Liver (tissue), 8 donors: ENCODE measurements at regions not wholly inside any gene's neighbourhood (a gene's known extent, or its start where the extent isn't known, plus 50 kb on each side); places are given as distances from the start of the nearest gene placed in this dataset.

ENCODE experiments used
- DNase-seq: peaks from one replicate; pipeline ENCODE4 v3.0.0-alpha.2; 2017; ENCODE audit warnings: low spot score
- H3K27ac ChIP-seq, 2 donors: one replicate each; pipeline ENCODE4 v1.7.0; 2013; ENCODE audit warnings: inconsistent platforms in 2 of 2, low read length in 2 of 2, control low read depth in 1 of 2, low read depth in 1 of 2, mild to moderate bottlenecking in 1 of 2
- H3K27me3 ChIP-seq, 4 donors: one replicate each; pipeline versions ENCODE4 v1.6.1 to v1.7.0; 2013; ENCODE audit warnings: low read length in 3 of 4, inconsistent platforms in 1 of 4, mild to moderate bottlenecking in 1 of 4, moderate library complexity in 1 of 4; ENCODE audit not compliant: control insufficient read depth in 4 of 4, insufficient read depth in 4 of 4
- H3K36me3 ChIP-seq, 4 donors: one replicate each; pipeline versions ENCODE4 v1.6.1 to v1.7.0; 2013; ENCODE audit warnings: low read length in 3 of 4, mild to moderate bottlenecking in 3 of 4, low read depth in 1 of 4, moderate library complexity in 1 of 4; ENCODE audit not compliant: control insufficient read depth in 4 of 4, insufficient read depth in 3 of 4
- H3K4me1 ChIP-seq, 4 donors: one replicate each; pipeline versions ENCODE4 v1.6.1 to v1.7.0; 2013; ENCODE audit warnings: low read length in 3 of 4, mild to moderate bottlenecking in 3 of 4, moderate library complexity in 1 of 4; ENCODE audit not compliant: control insufficient read depth in 4 of 4, insufficient read depth in 4 of 4
- H3K4me3 ChIP-seq, 3 donors: one replicate each; pipeline versions ENCODE4 v1.6.1 to v1.7.0; 2013; ENCODE audit warnings: low read length in 3 of 3, control low read depth in 1 of 3, low read depth in 1 of 3, mild to moderate bottlenecking in 1 of 3
- H3K9ac ChIP-seq, 2 donors: one replicate each; pipeline ENCODE4 v1.7.0; 2013; ENCODE audit warnings: low read length in 2 of 2, mild to moderate bottlenecking in 2 of 2, moderate library complexity in 2 of 2, control low read depth in 1 of 2, low read depth in 1 of 2
- H3K9me3 ChIP-seq, 4 donors: one replicate each; pipeline versions ENCODE4 v1.6.1 to v1.7.0; 2013; ENCODE audit warnings: low read length in 3 of 4; ENCODE audit not compliant: control insufficient read depth in 4 of 4
- CTCF ChIP-seq: fragments of 150-350 bp; IDR thresholded peaks from 2 replicates; pipeline ENCODE4 v1.5.1; 2017; ENCODE audit warnings: improper control_type of control experiment, low read depth, low read length; ENCODE audit not compliant: missing input control
- EGR1 ChIP-seq, 2 donors: IDR thresholded peaks; 2 replicates each; pipeline ENCODE4 v1.6.1; 2016 to 2018; ENCODE audit warnings: antibody characterized with exemption in 2 of 2, low read depth in 2 of 2
- FOXA2 ChIP-seq: IDR thresholded peaks from 2 replicates; pipeline ENCODE4 v1.6.1; 2016; ENCODE audit warnings: antibody characterized with exemption
- GABPA ChIP-seq, 2 donors: IDR thresholded peaks in 1 of 2; conservative IDR thresholded peaks in 1 of 2; 2 replicates each; pipeline ENCODE4 v1.6.1; 2016; ENCODE audit warnings: antibody characterized with exemption in 2 of 2, mild to moderate bottlenecking in 1 of 2, moderate library complexity in 1 of 2
- HNF4G ChIP-seq: IDR thresholded peaks from 2 replicates; pipeline ENCODE4 v1.6.1; 2016; ENCODE audit warnings: antibody characterized with exemption
- NR2F2 ChIP-seq: IDR thresholded peaks from 2 replicates; pipeline ENCODE4 v1.6.1; 2016; ENCODE audit warnings: antibody characterized with exemption
- REST ChIP-seq: IDR thresholded peaks from 2 replicates; pipeline ENCODE4 v1.6.1; 2016; ENCODE audit warnings: antibody characterized with exemption, mild to moderate bottlenecking
- RXRA ChIP-seq, 2 donors: IDR thresholded peaks; 2 replicates each; pipeline ENCODE4 v1.6.1; 2017 to 2018; ENCODE audit warnings: antibody characterized with exemption in 2 of 2, mild to moderate bottlenecking in 1 of 2
- SP1 ChIP-seq: IDR thresholded peaks from 2 replicates; pipeline ENCODE4 v1.6.1; 2018; ENCODE audit warnings: antibody characterized with exemption, mild to moderate bottlenecking
- YY1 ChIP-seq: IDR thresholded peaks from 2 replicates; pipeline ENCODE4 v1.6.1; 2016; ENCODE audit warnings: antibody characterized with exemption, mild to moderate bottlenecking
- ZBTB33 ChIP-seq: IDR thresholded peaks from 2 replicates; pipeline ENCODE4 v1.6.1; 2016; ENCODE audit warnings: antibody characterized with exemption
- WGBS: extraction: QIAGEN DNeasy Blood & Tissue Kit; methylation state at CpG from one replicate; pipeline ENCODE4 v1.1.7; 2013; 5-methylcytosine and 5-hydroxymethylcytosine counted together
- TF ChIP-seq, protein P1 (sequence below): IDR thresholded peaks from 2 replicates; pipeline ENCODE4 v1.6.1; 2016; ENCODE audit warnings: antibody characterized with exemption
- donor health status: healthy.
- donor health status: healthy.
- donor health status: healthy.
- donor health status: healthy.
- donor health status: healthy.

GRCh38 chr11:37502202-37502601 is 904.2 kb upstream of the RAG2 start:
- Histone ChIP-seq H3K27me3 (no peaks in the 10 kb centered on the region), H3K9me3 (no peaks in the 10 kb centered on the region), H3K36me3 (no peaks in the 10 kb centered on the region), H3K4me1 (no peaks in the 10 kb centered on the region), H3K9ac (no peak overlapping the region), H3K27ac (no peak overlapping the region), H3K4me3 (no peak overlapping the region)
- 57% methylated on average over 2 of the region's 2 CpGs for WGBS
- TF ChIP-seq GABPA (IDR thresholded peaks at IDR 0.05 in 1 of 2, conservative IDR thresholded peaks at IDR 0.05 in 1 of 2) (no peak), RXRA (IDR thresholded peaks at IDR 0.05) (no peak), ZBTB33 (no peak), REST (no peak), SP1 (no peak), CTCF (no peak)
- TF ChIP-seq, protein P1, sequence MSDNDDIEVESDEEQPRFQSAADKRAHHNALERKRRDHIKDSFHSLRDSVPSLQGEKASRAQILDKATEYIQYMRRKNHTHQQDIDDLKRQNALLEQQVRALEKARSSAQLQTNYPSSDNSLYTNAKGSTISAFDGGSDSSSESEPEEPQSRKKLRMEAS: no peak
- DNase-seq: no peak

DNA sequence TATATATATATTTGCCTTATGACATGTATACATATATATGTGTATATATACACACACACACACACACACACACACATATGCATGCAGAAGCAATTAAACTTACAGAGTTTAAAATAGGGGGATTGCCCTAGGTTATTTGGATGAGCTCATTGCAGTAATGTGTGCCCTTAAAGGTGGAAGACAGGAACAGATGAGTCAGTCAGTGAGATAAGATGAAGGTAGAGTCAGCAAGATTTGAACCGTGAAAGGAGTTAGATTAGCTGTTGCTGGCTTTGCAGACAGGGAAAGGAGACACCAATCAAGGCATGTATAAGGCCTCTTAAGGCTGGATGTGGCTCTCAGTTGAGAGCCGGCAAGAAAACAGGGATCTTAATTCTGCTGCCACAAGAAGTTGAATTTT is 902.4 kb upstream of the RAG2 start:
- no peak overlapping the region for H3K27ac ChIP-seq
- 59% methylated on average over 2 of the region's 2 CpGs for WGBS
- TF ChIP-seq FOXA2: no peak
- no peak for TF ChIP-seq YY1
- TF ChIP-seq EGR1 (IDR thresholded peaks at IDR 0.05; ENCODE audit: low read depth in 2 of 2): no peak
- TF ChIP-seq HNF4G: no peak
- TF ChIP-seq CTCF: no peak
- TF ChIP-seq ZBTB33: no peak
- TF ChIP-seq NR2F2: no peak
- H3K4me3 ChIP-seq: no peak overlapping the region
- no peak for DNase-seq
- H3K4me1 ChIP-seq: no peaks in the 10 kb centered on the region
- H3K9me3 ChIP-seq: no peaks in the 10 kb centered on the region
- H3K27me3 ChIP-seq: no peaks in the 10 kb centered on the region
- H3K36me3 ChIP-seq: no peaks in the 10 kb centered on the region
- no peak overlapping the region for H3K9ac ChIP-seq
